WTC11 (cell line): ENCODE measurements at regions not wholly inside any gene's neighbourhood (a gene's known extent, or its start where the extent isn't known, plus 50 kb on each side); places are given as distances from the start of the nearest gene placed in this dataset.
"Not testable (repeated sequence)": the region's sequence is repeated elsewhere in the genome, so short reads cannot be mapped to it uniquely, and the experiment has no call there.

ENCODE experiments used
- CREB1 ChIP-seq: sonication (generic); formaldehyde crosslinking; IDR thresholded peaks from 2 replicates; pipeline ENCODE4 v1.8.0; 2023; ENCODE audit warnings: mild to moderate bottlenecking, missing genetic modification reagents
- ESRRA ChIP-seq: sonication (generic); formaldehyde crosslinking; IDR thresholded peaks from 2 replicates; pipeline ENCODE4 v1.8.1; 2022; ENCODE audit warnings: mild to moderate bottlenecking, missing genetic modification reagents, borderline replicate concordance
- KAT7 ChIP-seq: sonication (generic); formaldehyde crosslinking; IDR thresholded peaks from 2 replicates; pipeline ENCODE4 v1.8.1; 2023; ENCODE audit warnings: missing genetic modification reagents, mild to moderate bottlenecking, borderline replicate concordance
- NFYB ChIP-seq: sonication (generic); formaldehyde crosslinking; conservative IDR thresholded peaks from 2 replicates; pipeline ENCODE4 v1.8.0; 2022; ENCODE audit warnings: low read depth, missing genetic modification reagents
- NR1H2 ChIP-seq: sonication (generic); formaldehyde crosslinking; IDR thresholded peaks from 2 replicates; pipeline ENCODE4 v1.9.0; 2021; ENCODE audit warnings: mild to moderate bottlenecking, moderate library complexity, missing genetic modification reagents
- TF ChIP-seq, protein P1 (sequence below): fragments of 200-600 bp; IDR thresholded peaks from 2 replicates; pipeline ENCODE4 v1.8.0; 2022; ENCODE audit warnings: antibody characterized with exemption
- TF ChIP-seq, protein P2 (sequence below): sonication (generic); formaldehyde crosslinking; conservative IDR thresholded peaks from 2 replicates; pipeline ENCODE4 v1.8.1; 2023; ENCODE audit warnings: mild to moderate bottlenecking, low read depth, missing genetic modification reagents, moderate library complexity
- TF ChIP-seq, protein P3 (sequence below): fragments of 250-450 bp; sonication (Bioruptor Pico); IDR thresholded peaks from 2 replicates; pipeline ENCODE4 v1.9.0; 2021; ENCODE audit warnings: mild to moderate bottlenecking
- TF ChIP-seq, protein P4 (sequence below): sonication (generic); formaldehyde crosslinking; IDR thresholded peaks from 2 replicates; pipeline ENCODE4 v1.8.1; 2022; ENCODE audit warnings: low read depth, missing genetic modification reagents, borderline replicate concordance
- TF ChIP-seq, protein P5 (sequence below): sonication (generic); formaldehyde crosslinking; IDR thresholded peaks from 2 replicates; pipeline ENCODE4 v1.8.0; 2022; ENCODE audit warnings: mild to moderate bottlenecking, missing genetic modification reagents
- TF ChIP-seq, protein P6 (sequence below): sonication (generic); formaldehyde crosslinking; IDR thresholded peaks from 2 replicates; pipeline ENCODE4 v1.8.1; 2023; ENCODE audit warnings: mild to moderate bottlenecking, missing genetic modification reagents
- TF ChIP-seq, protein P7 (sequence below): sonication (generic); formaldehyde crosslinking; IDR thresholded peaks from 2 replicates; pipeline ENCODE4 v1.8.1; 2023; ENCODE audit warnings: mild to moderate bottlenecking, missing genetic modification reagents

DNA sequence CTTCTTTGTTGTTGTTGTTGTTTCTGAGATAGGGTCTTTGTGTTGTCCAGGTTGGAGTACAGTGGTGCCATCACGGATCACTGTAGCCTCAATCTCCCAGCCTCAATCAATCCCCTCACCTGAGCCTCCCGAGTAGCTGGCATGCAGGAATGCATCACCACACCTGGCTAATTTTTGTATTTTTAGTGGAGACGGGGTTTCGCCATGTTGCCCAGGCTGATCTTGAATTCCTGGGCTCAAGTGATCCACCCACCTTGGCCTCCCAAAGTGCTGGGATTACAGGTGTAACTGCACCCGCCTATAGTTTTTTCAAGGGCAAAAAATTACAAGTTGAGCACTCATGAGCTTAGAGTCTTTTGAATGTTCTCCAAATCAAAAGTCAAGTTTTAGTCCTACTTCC is 167.2 kb downstream of the DEPDC1B start:
- TF ChIP-seq, protein P1, sequence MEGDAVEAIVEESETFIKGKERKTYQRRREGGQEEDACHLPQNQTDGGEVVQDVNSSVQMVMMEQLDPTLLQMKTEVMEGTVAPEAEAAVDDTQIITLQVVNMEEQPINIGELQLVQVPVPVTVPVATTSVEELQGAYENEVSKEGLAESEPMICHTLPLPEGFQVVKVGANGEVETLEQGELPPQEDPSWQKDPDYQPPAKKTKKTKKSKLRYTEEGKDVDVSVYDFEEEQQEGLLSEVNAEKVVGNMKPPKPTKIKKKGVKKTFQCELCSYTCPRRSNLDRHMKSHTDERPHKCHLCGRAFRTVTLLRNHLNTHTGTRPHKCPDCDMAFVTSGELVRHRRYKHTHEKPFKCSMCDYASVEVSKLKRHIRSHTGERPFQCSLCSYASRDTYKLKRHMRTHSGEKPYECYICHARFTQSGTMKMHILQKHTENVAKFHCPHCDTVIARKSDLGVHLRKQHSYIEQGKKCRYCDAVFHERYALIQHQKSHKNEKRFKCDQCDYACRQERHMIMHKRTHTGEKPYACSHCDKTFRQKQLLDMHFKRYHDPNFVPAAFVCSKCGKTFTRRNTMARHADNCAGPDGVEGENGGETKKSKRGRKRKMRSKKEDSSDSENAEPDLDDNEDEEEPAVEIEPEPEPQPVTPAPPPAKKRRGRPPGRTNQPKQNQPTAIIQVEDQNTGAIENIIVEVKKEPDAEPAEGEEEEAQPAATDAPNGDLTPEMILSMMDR = not testable (repeated sequence)
- TF ChIP-seq, protein P2, sequence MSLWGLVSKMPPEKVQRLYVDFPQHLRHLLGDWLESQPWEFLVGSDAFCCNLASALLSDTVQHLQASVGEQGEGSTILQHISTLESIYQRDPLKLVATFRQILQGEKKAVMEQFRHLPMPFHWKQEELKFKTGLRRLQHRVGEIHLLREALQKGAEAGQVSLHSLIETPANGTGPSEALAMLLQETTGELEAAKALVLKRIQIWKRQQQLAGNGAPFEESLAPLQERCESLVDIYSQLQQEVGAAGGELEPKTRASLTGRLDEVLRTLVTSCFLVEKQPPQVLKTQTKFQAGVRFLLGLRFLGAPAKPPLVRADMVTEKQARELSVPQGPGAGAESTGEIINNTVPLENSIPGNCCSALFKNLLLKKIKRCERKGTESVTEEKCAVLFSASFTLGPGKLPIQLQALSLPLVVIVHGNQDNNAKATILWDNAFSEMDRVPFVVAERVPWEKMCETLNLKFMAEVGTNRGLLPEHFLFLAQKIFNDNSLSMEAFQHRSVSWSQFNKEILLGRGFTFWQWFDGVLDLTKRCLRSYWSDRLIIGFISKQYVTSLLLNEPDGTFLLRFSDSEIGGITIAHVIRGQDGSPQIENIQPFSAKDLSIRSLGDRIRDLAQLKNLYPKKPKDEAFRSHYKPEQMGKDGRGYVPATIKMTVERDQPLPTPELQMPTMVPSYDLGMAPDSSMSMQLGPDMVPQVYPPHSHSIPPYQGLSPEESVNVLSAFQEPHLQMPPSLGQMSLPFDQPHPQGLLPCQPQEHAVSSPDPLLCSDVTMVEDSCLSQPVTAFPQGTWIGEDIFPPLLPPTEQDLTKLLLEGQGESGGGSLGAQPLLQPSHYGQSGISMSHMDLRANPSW (CRISPR knock-in tag) = not testable (repeated sequence)
- TF ChIP-seq NR1H2 (CRISPR knock-in tag); KAT7 (CRISPR knock-in tag); ESRRA (CRISPR knock-in tag); NFYB; CREB1 (CRISPR knock-in tag): not testable (repeated sequence)
- TF ChIP-seq, protein P3, sequence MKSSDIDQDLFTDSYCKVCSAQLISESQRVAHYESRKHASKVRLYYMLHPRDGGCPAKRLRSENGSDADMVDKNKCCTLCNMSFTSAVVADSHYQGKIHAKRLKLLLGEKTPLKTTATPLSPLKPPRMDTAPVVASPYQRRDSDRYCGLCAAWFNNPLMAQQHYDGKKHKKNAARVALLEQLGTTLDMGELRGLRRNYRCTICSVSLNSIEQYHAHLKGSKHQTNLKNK (CRISPR knock-in tag) = not testable (repeated sequence)
- TF ChIP-seq, protein P4, sequence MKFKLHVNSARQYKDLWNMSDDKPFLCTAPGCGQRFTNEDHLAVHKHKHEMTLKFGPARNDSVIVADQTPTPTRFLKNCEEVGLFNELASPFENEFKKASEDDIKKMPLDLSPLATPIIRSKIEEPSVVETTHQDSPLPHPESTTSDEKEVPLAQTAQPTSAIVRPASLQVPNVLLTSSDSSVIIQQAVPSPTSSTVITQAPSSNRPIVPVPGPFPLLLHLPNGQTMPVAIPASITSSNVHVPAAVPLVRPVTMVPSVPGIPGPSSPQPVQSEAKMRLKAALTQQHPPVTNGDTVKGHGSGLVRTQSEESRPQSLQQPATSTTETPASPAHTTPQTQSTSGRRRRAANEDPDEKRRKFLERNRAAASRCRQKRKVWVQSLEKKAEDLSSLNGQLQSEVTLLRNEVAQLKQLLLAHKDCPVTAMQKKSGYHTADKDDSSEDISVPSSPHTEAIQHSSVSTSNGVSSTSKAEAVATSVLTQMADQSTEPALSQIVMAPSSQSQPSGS = not testable (repeated sequence)
- TF ChIP-seq, protein P5, sequence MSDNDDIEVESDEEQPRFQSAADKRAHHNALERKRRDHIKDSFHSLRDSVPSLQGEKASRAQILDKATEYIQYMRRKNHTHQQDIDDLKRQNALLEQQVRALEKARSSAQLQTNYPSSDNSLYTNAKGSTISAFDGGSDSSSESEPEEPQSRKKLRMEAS = not testable (repeated sequence)
- TF ChIP-seq, protein P6, sequence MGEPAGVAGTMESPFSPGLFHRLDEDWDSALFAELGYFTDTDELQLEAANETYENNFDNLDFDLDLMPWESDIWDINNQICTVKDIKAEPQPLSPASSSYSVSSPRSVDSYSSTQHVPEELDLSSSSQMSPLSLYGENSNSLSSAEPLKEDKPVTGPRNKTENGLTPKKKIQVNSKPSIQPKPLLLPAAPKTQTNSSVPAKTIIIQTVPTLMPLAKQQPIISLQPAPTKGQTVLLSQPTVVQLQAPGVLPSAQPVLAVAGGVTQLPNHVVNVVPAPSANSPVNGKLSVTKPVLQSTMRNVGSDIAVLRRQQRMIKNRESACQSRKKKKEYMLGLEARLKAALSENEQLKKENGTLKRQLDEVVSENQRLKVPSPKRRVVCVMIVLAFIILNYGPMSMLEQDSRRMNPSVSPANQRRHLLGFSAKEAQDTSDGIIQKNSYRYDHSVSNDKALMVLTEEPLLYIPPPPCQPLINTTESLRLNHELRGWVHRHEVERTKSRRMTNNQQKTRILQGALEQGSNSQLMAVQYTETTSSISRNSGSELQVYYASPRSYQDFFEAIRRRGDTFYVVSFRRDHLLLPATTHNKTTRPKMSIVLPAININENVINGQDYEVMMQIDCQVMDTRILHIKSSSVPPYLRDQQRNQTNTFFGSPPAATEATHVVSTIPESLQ (CRISPR knock-in tag) = not testable (repeated sequence)
- TF ChIP-seq, protein P7, sequence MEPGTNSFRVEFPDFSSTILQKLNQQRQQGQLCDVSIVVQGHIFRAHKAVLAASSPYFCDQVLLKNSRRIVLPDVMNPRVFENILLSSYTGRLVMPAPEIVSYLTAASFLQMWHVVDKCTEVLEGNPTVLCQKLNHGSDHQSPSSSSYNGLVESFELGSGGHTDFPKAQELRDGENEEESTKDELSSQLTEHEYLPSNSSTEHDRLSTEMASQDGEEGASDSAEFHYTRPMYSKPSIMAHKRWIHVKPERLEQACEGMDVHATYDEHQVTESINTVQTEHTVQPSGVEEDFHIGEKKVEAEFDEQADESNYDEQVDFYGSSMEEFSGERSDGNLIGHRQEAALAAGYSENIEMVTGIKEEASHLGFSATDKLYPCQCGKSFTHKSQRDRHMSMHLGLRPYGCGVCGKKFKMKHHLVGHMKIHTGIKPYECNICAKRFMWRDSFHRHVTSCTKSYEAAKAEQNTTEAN = not testable (repeated sequence)
